AG10803 (cell line): ENCODE measurements at regions not wholly inside any gene's neighbourhood (a gene's known extent, or its start where the extent isn't known, plus 50 kb on each side); places are given as distances from the start of the nearest gene placed in this dataset.

Experiments used
- DNase-seq: peaks from one replicate; pipeline ENCODE4 v3.0.0; 2010; ENCODE audit warnings: low read depth
- H3K4me3 ChIP-seq: 2 replicates; pipeline ENCODE4 v1.5.1; 2011; ENCODE audit warnings: mild to moderate bottlenecking, low read length, control low read depth
- TF ChIP-seq, protein P1 (sequence below): conservative IDR thresholded peaks from 2 replicates; pipeline ENCODE4 v1.5.1; 2011; ENCODE audit warnings: mild to moderate bottlenecking, low read length, control low read depth, inconsistent platforms

DNA sequence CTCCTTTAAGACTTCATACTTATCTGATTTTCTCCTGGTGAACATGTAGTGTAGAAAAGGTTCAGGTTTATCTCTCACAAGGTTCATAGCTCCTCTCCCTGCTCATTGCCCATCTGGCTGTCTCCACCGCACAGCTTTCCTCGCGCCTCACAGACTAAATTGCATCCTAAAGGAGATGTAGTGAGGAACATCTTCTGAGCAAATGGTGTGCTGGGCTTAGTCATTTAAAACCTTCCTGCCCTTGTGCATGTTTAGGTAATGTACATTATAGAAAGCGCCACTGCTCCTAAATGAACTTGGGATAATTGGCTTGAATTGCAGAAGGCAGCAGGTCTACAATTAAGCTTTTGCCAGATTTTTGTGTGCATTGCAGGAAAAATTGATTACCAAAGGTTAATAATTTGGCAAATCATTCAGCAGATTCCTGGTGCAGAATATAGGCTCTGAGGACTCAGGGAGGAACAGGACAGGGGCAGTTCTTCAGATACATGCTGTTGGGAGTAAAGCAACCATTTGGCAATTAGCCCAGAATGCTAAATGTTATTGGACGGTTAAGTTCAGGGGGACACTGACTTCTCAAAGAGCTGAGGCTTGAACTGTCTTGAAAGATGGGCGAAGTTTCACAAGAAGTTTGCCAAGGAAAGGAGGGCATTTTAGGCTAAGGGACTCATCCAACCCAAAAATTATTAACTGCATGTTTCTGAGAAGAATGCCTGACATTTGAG is 108.4 kb upstream of the CLDN10 start:
- TF ChIP-seq, protein P1, sequence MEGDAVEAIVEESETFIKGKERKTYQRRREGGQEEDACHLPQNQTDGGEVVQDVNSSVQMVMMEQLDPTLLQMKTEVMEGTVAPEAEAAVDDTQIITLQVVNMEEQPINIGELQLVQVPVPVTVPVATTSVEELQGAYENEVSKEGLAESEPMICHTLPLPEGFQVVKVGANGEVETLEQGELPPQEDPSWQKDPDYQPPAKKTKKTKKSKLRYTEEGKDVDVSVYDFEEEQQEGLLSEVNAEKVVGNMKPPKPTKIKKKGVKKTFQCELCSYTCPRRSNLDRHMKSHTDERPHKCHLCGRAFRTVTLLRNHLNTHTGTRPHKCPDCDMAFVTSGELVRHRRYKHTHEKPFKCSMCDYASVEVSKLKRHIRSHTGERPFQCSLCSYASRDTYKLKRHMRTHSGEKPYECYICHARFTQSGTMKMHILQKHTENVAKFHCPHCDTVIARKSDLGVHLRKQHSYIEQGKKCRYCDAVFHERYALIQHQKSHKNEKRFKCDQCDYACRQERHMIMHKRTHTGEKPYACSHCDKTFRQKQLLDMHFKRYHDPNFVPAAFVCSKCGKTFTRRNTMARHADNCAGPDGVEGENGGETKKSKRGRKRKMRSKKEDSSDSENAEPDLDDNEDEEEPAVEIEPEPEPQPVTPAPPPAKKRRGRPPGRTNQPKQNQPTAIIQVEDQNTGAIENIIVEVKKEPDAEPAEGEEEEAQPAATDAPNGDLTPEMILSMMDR, result no peak
- no peak overlapping the region for H3K4me3 ChIP-seq
- no peak for DNase-seq

DNA sequence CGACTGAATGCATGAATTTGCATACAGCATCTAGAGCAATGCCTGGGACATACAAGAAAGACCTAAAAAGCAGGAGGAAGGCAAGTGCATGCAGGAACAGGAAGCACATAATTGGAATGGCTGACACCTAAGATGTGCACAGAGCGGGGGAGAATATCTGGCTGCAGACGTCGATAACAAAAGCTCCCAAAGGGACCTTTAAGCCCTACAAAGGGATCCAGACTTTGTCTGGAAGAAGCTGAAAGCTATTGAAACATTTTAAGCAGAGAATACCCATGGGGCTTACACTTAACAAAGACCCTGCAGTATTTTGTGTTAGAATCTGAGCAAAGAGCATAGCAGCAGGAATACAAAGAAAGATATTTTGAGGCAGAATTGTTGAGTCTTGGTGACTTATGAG is 107.4 kb upstream of the CLDN10 start:
- no peak overlapping the region for H3K4me3 ChIP-seq
- TF ChIP-seq, protein P1, result no peak
- DNase-seq, result no peak

DNA sequence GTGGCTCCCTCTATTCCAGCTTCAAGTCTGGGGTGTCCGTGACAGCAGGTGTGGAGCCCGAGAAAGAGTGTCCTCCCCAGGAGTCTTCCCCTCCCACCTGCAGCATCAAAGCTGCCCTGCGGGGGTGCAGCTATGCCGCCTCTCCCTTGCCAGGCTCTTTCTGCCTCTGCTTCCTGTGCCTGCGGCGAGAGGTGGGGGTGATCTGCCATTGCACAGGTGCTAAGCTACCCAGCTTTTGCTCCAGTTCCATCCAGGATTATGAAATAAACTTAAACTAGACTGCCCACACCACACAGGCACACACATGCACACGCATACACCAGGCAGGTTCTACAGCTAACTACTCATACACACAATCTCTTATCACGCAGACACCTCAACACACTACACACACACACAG is 104.7 kb upstream of the CLDN10 start:
- DNase-seq, result no peak
- TF ChIP-seq, protein P1, result no peak
- H3K4me3 ChIP-seq, result no peak overlapping the region

DNA sequence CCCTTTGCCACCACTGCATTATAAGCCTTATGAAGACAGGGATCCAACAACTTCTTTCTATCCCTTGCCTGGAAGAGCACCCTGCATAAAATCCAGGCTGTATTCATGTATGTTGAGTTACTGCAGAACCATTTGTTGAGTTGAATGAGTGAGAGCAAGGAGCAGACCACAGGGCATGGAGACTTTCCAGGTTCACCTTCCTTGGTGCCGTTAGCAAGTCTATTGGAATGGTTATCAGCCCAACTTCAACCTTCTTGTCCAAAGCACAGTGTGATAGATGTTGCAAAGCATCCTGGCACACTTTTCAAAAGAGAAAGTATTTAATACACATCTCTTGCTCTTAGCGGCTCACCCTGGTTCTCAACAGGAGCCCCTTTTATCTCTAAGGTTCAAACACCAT is 100.9 kb upstream of the CLDN10 start:
- H3K4me3 ChIP-seq, result no peak overlapping the region
- no peak for DNase-seq
- TF ChIP-seq, protein P1, result no peak

DNA sequence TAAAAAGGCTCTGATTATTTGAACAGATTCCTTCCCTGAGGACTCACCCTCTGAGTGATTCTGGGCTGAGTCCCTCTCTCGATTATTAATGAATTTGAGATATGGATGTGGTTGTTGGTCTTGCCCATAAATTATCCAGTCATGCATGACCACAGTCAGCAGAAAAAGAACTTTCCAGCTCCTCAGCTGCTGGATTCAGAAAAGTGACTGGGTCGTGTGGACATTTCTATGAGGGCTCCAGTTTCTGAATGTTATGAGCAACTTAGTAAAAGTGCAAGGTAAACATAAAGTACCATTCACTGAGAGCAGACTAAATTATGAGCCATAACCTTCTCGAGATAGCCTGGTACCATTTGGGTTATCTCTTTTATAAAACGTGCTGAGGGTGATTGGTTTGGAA is 100.1 kb upstream of the CLDN10 start:
- TF ChIP-seq, protein P1, result no peak
- DNase-seq, result no peak
- no peak overlapping the region for H3K4me3 ChIP-seq

DNA sequence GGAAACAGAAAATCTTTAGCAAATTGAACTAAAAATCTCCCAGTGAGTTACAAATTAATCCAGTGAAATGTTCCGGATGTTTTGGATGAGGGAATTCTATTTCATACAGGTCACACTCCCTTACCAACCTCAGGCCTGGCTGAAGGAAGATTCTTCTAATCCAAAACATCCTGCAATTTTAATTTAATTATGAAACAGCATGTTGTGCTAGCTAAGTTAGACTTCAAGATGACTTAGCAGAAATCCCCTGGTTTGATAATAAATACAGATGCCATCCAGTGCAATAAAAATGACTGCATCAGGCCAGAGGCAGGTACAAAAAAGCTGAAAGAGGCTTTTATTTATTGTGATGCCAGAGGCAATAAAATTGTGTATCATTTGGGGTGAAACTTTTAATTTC is 96.7 kb upstream of the CLDN10 start:
- H3K4me3 ChIP-seq, result no peak overlapping the region
- TF ChIP-seq, protein P1, result no peak
- DNase-seq, result no peak

DNA sequence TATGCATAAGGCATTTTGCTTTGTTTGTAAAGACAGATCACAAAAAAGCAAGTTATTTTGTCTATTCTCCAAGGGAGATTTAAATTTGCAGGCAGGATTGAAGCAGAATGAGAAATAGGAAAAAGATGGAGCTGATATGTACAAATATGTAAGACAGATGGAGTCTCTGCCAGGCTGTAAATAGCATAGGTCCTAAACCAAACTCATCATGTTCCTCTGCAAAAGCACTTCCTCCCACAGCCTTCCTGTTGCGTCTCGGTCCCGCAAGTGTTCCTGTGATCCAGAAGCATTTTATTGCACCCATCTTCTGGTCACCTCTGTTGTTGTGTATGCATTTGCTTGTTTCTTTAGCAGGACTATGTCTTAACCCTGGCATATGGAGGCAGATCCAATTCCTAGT is 95.7 kb upstream of the CLDN10 start:
- TF ChIP-seq, protein P1, result no peak
- no peak for DNase-seq
- H3K4me3 ChIP-seq, result no peak overlapping the region
